H1 (cell line): ENCODE measurements at regions not wholly inside any gene's neighbourhood (a gene's known extent, or its start where the extent isn't known, plus 50 kb on each side); places are given as distances from the start of the nearest gene placed in this dataset.

ENCODE experiments used
- CTCF ChIA-PET: fragments of 300-600 bp; sonication (Branson Sonifier 250); formaldehyde crosslinking; loops from one replicate; lab custom pipeline; 2021; ENCODE audit not compliant: partially characterized antibody; lab: Charles Lee
- POLR2A ChIA-PET: fragments of 300-600 bp; sonication (Branson Sonifier 250); formaldehyde crosslinking; loops from one replicate; lab custom pipeline; 2021; ENCODE audit warnings: inconsistent platforms; ENCODE audit not compliant: partially characterized antibody; lab: Charles Lee
- DNase-seq, 2 experiments: peaks; one replicate each; pipeline versions ENCODE4 v3.0.0 to v3.0.0-alpha.2; 2010 to 2022; ENCODE audit warnings: low spot score in 2 of 2, low read depth in 1 of 2, mixed read lengths in 1 of 2
- FAIRE-seq: peaks from 2 replicates; lab custom pipeline; 2011; peaks lifted over from hg19 to GRCh38; lab: Jason Lieb, UNC
- H2AFZ ChIP-seq: 2 replicates; pipeline ENCODE4 v1.8.1; 2012; ENCODE audit warnings: low read length, inconsistent platforms
- H2AK5ac ChIP-seq: 2 replicates; pipeline ENCODE4 v1.6.1; 2013; ENCODE audit warnings: low read depth, low read length
- H2BK120ac ChIP-seq: replicated peaks from 2 replicates; pipeline ENCODE3; 2013; ENCODE audit warnings: low read depth, low read length, inconsistent platforms
- H2BK12ac ChIP-seq: 2 replicates; pipeline ENCODE4 v1.6.1; 2013; ENCODE audit warnings: low read depth, low read length
- H2BK15ac ChIP-seq: 2 replicates; pipeline ENCODE4 v1.6.1; 2013; ENCODE audit warnings: low read length
- H2BK20ac ChIP-seq: 2 replicates; pipeline ENCODE4 v1.6.1; 2013; ENCODE audit warnings: low read length
- H2BK5ac ChIP-seq: 2 replicates; pipeline ENCODE4 v1.6.1; 2013; ENCODE audit warnings: low read depth, low read length
- H3K14ac ChIP-seq: 2 replicates; pipeline ENCODE4 v1.6.1; 2013; ENCODE audit warnings: inconsistent platforms; ENCODE audit not compliant: insufficient read length
- H3K18ac ChIP-seq: 2 replicates; pipeline ENCODE4 v1.6.1; 2013; ENCODE audit warnings: low read length; ENCODE audit errors: extremely low read depth
- H3K23ac ChIP-seq: 2 replicates; pipeline ENCODE4 v1.6.1; 2013; ENCODE audit warnings: inconsistent platforms; ENCODE audit not compliant: insufficient read length
- H3K23me2 ChIP-seq: 2 replicates; pipeline ENCODE4 v1.6.1; 2013; ENCODE audit warnings: low read depth, low read length
- H3K27ac ChIP-seq: 2 replicates; pipeline ENCODE4 v1.6.1; 2011; ENCODE audit warnings: low read depth, low read length, inconsistent platforms
- H3K27me3 ChIP-seq, 4 experiments: replicated peaks in 1 of 4; 1 replicate in 1 of 4; 2 replicates in 3 of 4; pipeline versions ENCODE4 v1.6.1 to v1.8.1; 2011 to 2013; ENCODE audit warnings: low read length in 3 of 4, mild to moderate bottlenecking in 3 of 4, inconsistent platforms in 2 of 4, mixed read lengths in 2 of 4, moderate library complexity in 1 of 4; ENCODE audit not compliant: control insufficient read depth in 3 of 4, insufficient read depth in 3 of 4; ENCODE audit errors: extremely low read depth in 1 of 4
- H3K36me3 ChIP-seq, 4 experiments: 2 replicates each; pipeline versions ENCODE4 v1.6.1 to v1.8.1; 2011 to 2013; ENCODE audit warnings: mild to moderate bottlenecking in 4 of 4, low read length in 3 of 4, moderate library complexity in 2 of 4, control low read depth in 1 of 4, inconsistent platforms in 1 of 4; ENCODE audit not compliant: insufficient read depth in 4 of 4, control insufficient read depth in 2 of 4
- H3K4ac ChIP-seq: replicated peaks from 2 replicates; pipeline ENCODE3; 2013; ENCODE audit warnings: low read length, low read depth, mixed read lengths, inconsistent platforms; ENCODE audit not compliant: insufficient read length
- H3K4me1 ChIP-seq, 4 experiments: replicated peaks in 1 of 4; 1 replicate in 1 of 4; 2 replicates in 3 of 4; pipeline versions ENCODE4 v1.6.1 to v1.8.1; 2011 to 2013; ENCODE audit warnings: low read length in 3 of 4, inconsistent platforms in 2 of 4, mixed read lengths in 1 of 4; ENCODE audit not compliant: insufficient read depth in 4 of 4, control insufficient read depth in 3 of 4
- H3K4me2 ChIP-seq, 2 experiments: 2 replicates each; pipeline versions ENCODE4 v1.6.1 to v1.8.1; 2011 to 2013; ENCODE audit warnings: low read depth in 2 of 2, low read length in 2 of 2, control low read depth in 1 of 2, inconsistent platforms in 1 of 2, mild to moderate bottlenecking in 1 of 2; ENCODE audit not compliant: insufficient read depth in 1 of 2
- H3K4me3 ChIP-seq, 4 experiments: fragments of 200-600, 300-600 bp in 1 of 4; sonication (generic), shearing (Covaris generic), sonication (Bioruptor Twin) in 1 of 4; 2 replicates each; pipeline versions ENCODE4 v1.5.1 to v1.8.1; 2011 to 2016; ENCODE audit warnings: low read length in 4 of 4, low read depth in 3 of 4, control low read depth in 2 of 4, inconsistent platforms in 2 of 4, mild to moderate bottlenecking in 2 of 4, mixed read lengths in 1 of 4, moderate library complexity in 1 of 4; ENCODE audit not compliant: insufficient read depth in 2 of 4; ENCODE audit errors: extremely low read depth in 1 of 4
- H3K56ac ChIP-seq: replicated peaks from 2 replicates; pipeline ENCODE3; 2013; ENCODE audit warnings: low read depth, mild to moderate bottlenecking, mixed read lengths, low read length, inconsistent platforms; ENCODE audit not compliant: insufficient read length
- H3K79me1 ChIP-seq: 2 replicates; pipeline ENCODE4 v1.6.1; 2013; ENCODE audit warnings: low read depth, low read length, control low read depth
- H3K79me2 ChIP-seq, 2 experiments: 2 replicates each; pipeline versions ENCODE4 v1.6.1 to v1.8.1; 2012 to 2013; ENCODE audit warnings: low read length in 2 of 2, mild to moderate bottlenecking in 2 of 2, inconsistent platforms in 1 of 2; ENCODE audit not compliant: insufficient read depth in 2 of 2, control insufficient read depth in 1 of 2
- H3K9ac ChIP-seq, 4 experiments: replicated peaks in 1 of 4; 1 replicate in 1 of 4; 2 replicates in 3 of 4; pipeline versions ENCODE4 v1.6.1 to v1.8.1; 2011 to 2013; ENCODE audit warnings: low read depth in 3 of 4, low read length in 3 of 4, control low read depth in 2 of 4, mild to moderate bottlenecking in 2 of 4, moderate library complexity in 2 of 4, inconsistent platforms in 1 of 4; ENCODE audit errors: extremely low read depth in 1 of 4
- H3K9me3 ChIP-seq, 2 experiments: 2 replicates each; pipeline versions ENCODE4 v1.6.1 to v1.8.1; 2012 to 2013; ENCODE audit warnings: mild to moderate bottlenecking in 2 of 2, moderate library complexity in 2 of 2, control low read depth in 1 of 2, inconsistent platforms in 1 of 2, low read depth in 1 of 2, low read length in 1 of 2, mixed read lengths in 1 of 2; ENCODE audit not compliant: insufficient read depth in 2 of 2
- H4K20me1 ChIP-seq, 2 experiments: replicated peaks in 1 of 2; 2 replicates each; pipeline versions ENCODE3 to v1.8.1; 2011 to 2013; ENCODE audit warnings: inconsistent platforms in 2 of 2, low read length in 2 of 2, mild to moderate bottlenecking in 1 of 2; ENCODE audit not compliant: insufficient read depth in 2 of 2, control insufficient read depth in 1 of 2
- H4K5ac ChIP-seq: 2 replicates; pipeline ENCODE4 v1.6.1; 2013; ENCODE audit warnings: low read length, low read depth, mixed read lengths, inconsistent platforms; ENCODE audit not compliant: insufficient read length
- H4K8ac ChIP-seq: 2 replicates; pipeline ENCODE4 v1.8.0; 2013; ENCODE audit warnings: mild to moderate bottlenecking, moderate library complexity, low read length, inconsistent platforms; ENCODE audit not compliant: insufficient read depth; ENCODE audit errors: extremely low read depth
- H4K91ac ChIP-seq: replicated peaks from 2 replicates; pipeline ENCODE3; 2013; ENCODE audit warnings: low read length, mixed read lengths, inconsistent platforms; ENCODE audit not compliant: insufficient read length
- ASH2L ChIP-seq: fragments of 200-600, 300-600 bp; sonication (generic); IDR thresholded peaks from one replicate; pipeline ENCODE4 v1.7.1; 2017; ENCODE audit warnings: low read length
- SP1 ChIP-seq: IDR thresholded peaks from 2 replicates; pipeline ENCODE4 v1.6.1; 2011; ENCODE audit warnings: low read depth, low read length
- WGBS, 2 experiments: shearing (Covaris generic) in 1 of 2; methylation state at CpG; one replicate each; pipeline versions ENCODE4 v1.1.6 to v1.1.7; 2013 to 2015; ENCODE audit warnings: low lambda C conversion rate in 2 of 2, mixed read lengths in 2 of 2, inconsistent platforms in 1 of 2, low coverage in 1 of 2, missing lambda C conversion rate in 1 of 2; ENCODE audit not compliant: insufficient replicate concordance in 2 of 2, insufficient coverage in 1 of 2, insufficient read length in 1 of 2; ENCODE audit errors: extremely low coverage in 1 of 2, missing lambda C conversion rate in 1 of 2; 5-methylcytosine and 5-hydroxymethylcytosine counted together

DNA sequence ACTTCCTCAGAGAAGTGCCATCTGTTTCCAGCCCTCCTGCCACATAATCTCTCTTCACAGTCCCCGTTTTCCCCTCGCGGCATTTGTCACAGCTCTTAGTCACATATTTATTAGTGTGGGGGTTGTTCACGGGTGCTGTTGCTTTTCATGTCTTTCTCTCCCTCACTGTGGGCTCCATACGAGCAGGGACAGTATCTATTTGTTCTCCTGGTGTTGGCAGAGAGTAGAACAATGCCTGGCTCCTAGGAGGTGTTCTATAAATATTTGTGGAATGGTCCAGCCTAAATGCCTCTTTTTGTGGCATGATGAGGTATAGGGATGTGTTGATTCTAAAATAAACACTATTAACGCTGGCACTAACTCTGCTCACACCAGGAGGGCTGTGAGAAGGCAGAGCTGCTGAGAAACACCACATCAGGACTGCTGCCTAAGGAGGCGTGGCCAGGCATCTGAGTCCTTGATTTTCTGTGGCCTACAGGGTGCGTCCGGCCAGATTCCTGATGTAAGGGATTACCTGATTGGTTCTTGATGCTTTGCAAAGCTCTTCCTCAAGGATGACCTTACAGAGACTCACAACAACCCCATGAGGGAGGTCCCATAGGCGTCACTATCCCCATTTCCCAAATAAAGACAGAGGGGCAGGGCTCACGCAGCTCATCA is 219.8 kb upstream of the ARID1B start:
- peak; percentile 59; the same call in 1 of the 2 replicates for TF ChIP-seq SP1
- TF ChIP-seq ASH2L = no peak
- H4K8ac ChIP-seq = no peak overlapping the region
- no peaks in the 10 kb centered on the region for H3K27me3 ChIP-seq
- H2BK15ac ChIP-seq = no peak overlapping the region
- H3K14ac ChIP-seq = no peak overlapping the region
- H3K4ac ChIP-seq = no peak overlapping the region
- H2AFZ ChIP-seq = no peak overlapping the region
- no peaks in the 10 kb centered on the region for H3K4me1 ChIP-seq
- no peak overlapping the region for H3K56ac ChIP-seq
- no peak overlapping the region for H3K9ac ChIP-seq
- ChIA-PET CTCF (no interaction called here), POLR2A (no interaction called here)
- no peak overlapping the region for H3K18ac ChIP-seq
- no peak overlapping the region for H2BK5ac ChIP-seq
- H4K5ac ChIP-seq = no peak overlapping the region
- H3K23me2 ChIP-seq = no peaks in the 10 kb centered on the region; the same call in 1 of the 2 replicates
- H3K36me3 ChIP-seq = no peaks in the 10 kb centered on the region
- H2AK5ac ChIP-seq = no peak overlapping the region
- no peak overlapping the region for H3K4me2 ChIP-seq
- peaks cover 6 to 12% of the 10 kb centered on the region in 2 experiments for H3K9me3 ChIP-seq
- H3K23ac ChIP-seq = no peak overlapping the region
- no peaks in the 10 kb centered on the region for H3K79me1 ChIP-seq
- no peak overlapping the region for H2BK12ac ChIP-seq
- no peak overlapping the region for H3K4me3 ChIP-seq
- no peak overlapping the region for H4K91ac ChIP-seq
- DNase-seq (no peak), FAIRE-seq (no peak)
- H3K79me2 ChIP-seq = no peaks in the 10 kb centered on the region
- no peaks in the 10 kb centered on the region for H4K20me1 ChIP-seq
- 82% methylated on average over 11 of the region's 11 CpGs; no CpG with 5 or more reads in 1 of the 2 experiments for WGBS, 2 experiments
- H2BK20ac ChIP-seq = no peak overlapping the region
- H3K27ac ChIP-seq = no peak overlapping the region
- no peak overlapping the region for H2BK120ac ChIP-seq
